Gastrocnemius medialis (tissue), 4 donors: ENCODE measurements at regions not wholly inside any gene's neighbourhood (a gene's known extent, or its start where the extent isn't known, plus 50 kb on each side); places are given as distances from the start of the nearest gene placed in this dataset.

Experiments
- ATAC-seq, 2 donors: fragments of 150-250 bp; one replicate each; pipeline ENCODE4 v1.9.1; 2016
- DNase-seq, 2 donors: peaks; one replicate each; pipeline ENCODE4 v3.0.0-alpha.2; 2019
- H3K27ac ChIP-seq, 4 donors: fragments of 200-600 bp; sonication (generic); 1 replicate in 1 of 4; 2 replicates in 3 of 4; pipeline ENCODE4 v1.5.1; 2016 to 2018; ENCODE audit warnings: mild to moderate bottlenecking in 2 of 4, moderate library complexity in 1 of 4
- H3K27me3 ChIP-seq, 3 donors: fragments of 200-600 bp; sonication (generic) in 2 of 3; 1 replicate in 1 of 3; 2 replicates in 2 of 3; pipeline versions ENCODE4 v1.5.1 to v1.6.0; 2016 to 2019; ENCODE audit warnings: mild to moderate bottlenecking in 1 of 3, moderate library complexity in 1 of 3
- H3K36me3 ChIP-seq, 2 donors: fragments of 200-600 bp; sonication (generic) in 1 of 2; one replicate each; pipeline ENCODE4 v1.5.1; 2017 to 2018
- H3K4me1 ChIP-seq, 2 donors: fragments of 200-600 bp; sonication (generic) in 1 of 2; one replicate each; pipeline ENCODE4 v1.5.1; 2016 to 2017; ENCODE audit warnings: mild to moderate bottlenecking in 2 of 2
- H3K4me3 ChIP-seq, 4 donors: fragments of 200-600 bp; sonication (generic) in 3 of 4; 1 replicate in 1 of 4; 2 replicates in 3 of 4; pipeline ENCODE4 v1.5.1; 2016 to 2019; ENCODE audit warnings: mild to moderate bottlenecking in 2 of 4
- H3K9me3 ChIP-seq, 3 donors: fragments of 200-600 bp; sonication (generic) in 2 of 3; 1 replicate in 1 of 3; 2 replicates in 2 of 3; pipeline ENCODE4 v1.5.1; 2016 to 2019
- CTCF ChIP-seq, 5 experiments: fragments of 450-650 bp in 3 of 5; fragments of 200-600 bp in 2 of 5; sonication (generic) in 2 of 5; IDR thresholded peaks in 4 of 5; conservative IDR thresholded peaks in 1 of 5; 1 replicate in 4 of 5; 2 replicates in 1 of 5; pipeline ENCODE4 v1.5.1; 2016 to 2019; ENCODE audit warnings: antibody characterized with exemption in 5 of 5, mild to moderate bottlenecking in 3 of 5, moderate library complexity in 3 of 5
- POLR2A ChIP-seq, 2 donors: fragments of 450-650 bp; IDR thresholded peaks; one replicate each; pipeline ENCODE4 v1.6.1; 2017; ENCODE audit warnings: antibody characterized with exemption in 2 of 2, mild to moderate bottlenecking in 2 of 2, moderate library complexity in 2 of 2
- in situ Hi-C, 4 donors: fragments of 200-750 bp; cut with MboI; loops; one replicate each; pipeline versions ENCODE4 v1.15.0 to v1.8.0; 2017; ENCODE audit warnings: low sequenced_read_pairs in 4 of 4
- intact Hi-C: fragments of 100-400 bp; cut with DNase I; formaldehyde crosslinking; loops from one replicate; pipeline ENCODE4 v1.15.1; 2023; ENCODE audit warnings: low total_unique reads

- no peak for TF ChIP-seq CTCF (IDR thresholded peaks at IDR 0.05 in 4 of 5, conservative IDR thresholded peaks at IDR 0.05 in 1 of 5)
- intact Hi-C loops (no loop called here), in situ Hi-C loops (no loop called here)
- Histone ChIP-seq H3K4me1 (no peaks in the 10 kb centered on the region), H3K4me3 (no peak overlapping the region), H3K36me3 (no peaks in the 10 kb centered on the region), H3K27ac (no peak overlapping the region), H3K27me3 (no peaks in the 10 kb centered on the region), H3K9me3 (peaks cover 0 to 11% (median 0%) of the 10 kb centered on the region in 3 donors)
- no peak for ATAC-seq
- DNase-seq, result no peak
These were observed 368.4 kb upstream of the MAP3K7 start for GRCh38 chr6:90955246-90955645.

DNA sequence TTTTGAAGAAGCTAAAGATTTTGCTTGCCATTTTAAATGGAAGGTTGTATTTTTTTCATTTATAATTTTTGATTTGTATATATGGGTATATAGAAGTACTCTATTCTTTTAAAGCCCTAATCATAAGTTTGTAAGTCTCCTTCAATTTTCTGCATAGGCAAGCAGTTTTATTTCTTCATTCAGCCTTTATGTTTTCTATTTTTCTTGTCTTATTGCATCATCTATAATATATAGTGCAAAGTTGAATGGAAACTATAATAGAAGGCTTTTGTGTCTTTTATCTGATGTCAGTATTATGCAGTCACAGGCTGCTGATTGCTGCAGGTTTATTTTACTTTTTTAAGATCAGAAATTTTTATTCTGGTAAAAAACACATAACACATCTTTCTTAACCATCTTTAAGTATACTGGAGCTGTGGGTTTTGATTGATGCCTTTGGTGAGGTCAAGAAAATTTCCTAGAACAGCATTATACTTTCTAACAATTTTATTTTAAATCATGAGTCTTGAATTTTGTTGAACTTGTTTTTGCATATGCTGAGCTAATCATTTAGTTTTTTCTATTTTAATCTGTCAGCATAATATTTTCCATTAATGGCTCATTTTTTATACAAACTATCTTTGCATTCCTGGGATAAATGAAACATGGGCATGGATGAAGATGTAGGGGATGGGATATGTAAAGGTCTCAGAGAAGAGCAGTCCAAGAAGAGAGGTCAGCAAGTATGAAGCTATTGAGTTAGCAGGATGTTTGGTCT is 366.7 kb upstream of the MAP3K7 start:
- DNase-seq (no peak), ATAC-seq (no peak)
- in situ Hi-C loops, result no loop called here
- no peak overlapping the region for H3K4me3 ChIP-seq
- no peak overlapping the region for H3K27ac ChIP-seq
- H3K9me3 ChIP-seq, result peaks cover 0 to 11% (median 0%) of the 10 kb centered on the region in 3 donors
- TF ChIP-seq POLR2A (IDR thresholded peaks at IDR 0.05) (no peak), CTCF (IDR thresholded peaks at IDR 0.05 in 4 of 5, conservative IDR thresholded peaks at IDR 0.05 in 1 of 5) (no peak)
- H3K4me1 ChIP-seq, result no peaks in the 10 kb centered on the region
- H3K27me3 ChIP-seq, result no peaks in the 10 kb centered on the region
- intact Hi-C loops, result no loop called here
- no peaks in the 10 kb centered on the region for H3K36me3 ChIP-seq

- no peak for ATAC-seq
- TF ChIP-seq POLR2A (IDR thresholded peaks at IDR 0.05) (no peak), CTCF (IDR thresholded peaks at IDR 0.05 in 4 of 5, conservative IDR thresholded peaks at IDR 0.05 in 1 of 5) (no peak)
- Histone ChIP-seq H3K27ac (no peak overlapping the region), H3K9me3 (peaks cover 0 to 11% (median 0%) of the 10 kb centered on the region in 3 donors), H3K4me3 (no peak overlapping the region), H3K4me1 (no peaks in the 10 kb centered on the region), H3K36me3 (no peaks in the 10 kb centered on the region), H3K27me3 (no peaks in the 10 kb centered on the region)
- in situ Hi-C loops, result no loop called here
- intact Hi-C loops, result no loop called here
- no peak for DNase-seq
These were observed 365.3 kb upstream of the MAP3K7 start for GRCh38 chr6:90952176-90952575.

GRCh38 chr6:90948540-90948939 is 361.7 kb upstream of the MAP3K7 start:
- no peak for TF ChIP-seq CTCF (IDR thresholded peaks at IDR 0.05 in 4 of 5, conservative IDR thresholded peaks at IDR 0.05 in 1 of 5)
- TF ChIP-seq POLR2A (IDR thresholded peaks at IDR 0.05), result no peak
- no peaks in the 10 kb centered on the region for H3K36me3 ChIP-seq
- no peaks in the 10 kb centered on the region for H3K4me1 ChIP-seq
- no peak for ATAC-seq
- H3K27ac ChIP-seq, result no peak overlapping the region
- no peaks in the 10 kb centered on the region for H3K27me3 ChIP-seq
- in situ Hi-C loops, result no loop called here
- intact Hi-C loops, result no loop called here
- H3K4me3 ChIP-seq, result no peak overlapping the region
- no peak for DNase-seq
- H3K9me3 ChIP-seq, result peaks cover 0 to under 1% (median 0%) of the 10 kb centered on the region in 3 donors
